GM12891 (cell line): ENCODE measurements at regions not wholly inside any gene's neighbourhood (a gene's known extent, or its start where the extent isn't known, plus 50 kb on each side); places are given as distances from the start of the nearest gene placed in this dataset.

Source experiments
- DNase-seq: peaks from one replicate; pipeline ENCODE4 v3.0.0; 2011; ENCODE audit warnings: low spot score; ENCODE audit not compliant: insufficient read length
- FAIRE-seq: peaks from 2 replicates; lab custom pipeline; 2011; peaks lifted over from hg19 to GRCh38; lab: Jason Lieb, UNC
- PAX5 ChIP-seq: IDR thresholded peaks from 2 replicates; pipeline ENCODE4 v1.6.1; 2011; ENCODE audit warnings: low read length, moderate library complexity, mild to moderate bottlenecking; ENCODE audit not compliant: insufficient read depth, severe bottlenecking
- POLR2A ChIP-seq: IDR thresholded peaks from 2 replicates; pipeline ENCODE4 v1.6.1; 2011; ENCODE audit warnings: low read depth, low read length, control low read depth
- POLR2AphosphoS5 ChIP-seq: IDR thresholded peaks from 2 replicates; pipeline ENCODE4 v1.6.1; 2011; ENCODE audit warnings: low read depth, low read length, control low read depth
- POU2F2 ChIP-seq: IDR thresholded peaks from 2 replicates; pipeline ENCODE4 v1.6.1; 2011; ENCODE audit warnings: low read depth, mild to moderate bottlenecking, control low read depth, low read length, moderate library complexity
- SPI1 ChIP-seq: IDR thresholded peaks from 2 replicates; pipeline ENCODE4 v1.6.1; 2011; ENCODE audit warnings: low read depth, low read length, control low read depth
- TAF1 ChIP-seq: IDR thresholded peaks from 2 replicates; pipeline ENCODE4 v1.6.1; 2011; ENCODE audit warnings: low read depth, low read length, control low read depth

DNA sequence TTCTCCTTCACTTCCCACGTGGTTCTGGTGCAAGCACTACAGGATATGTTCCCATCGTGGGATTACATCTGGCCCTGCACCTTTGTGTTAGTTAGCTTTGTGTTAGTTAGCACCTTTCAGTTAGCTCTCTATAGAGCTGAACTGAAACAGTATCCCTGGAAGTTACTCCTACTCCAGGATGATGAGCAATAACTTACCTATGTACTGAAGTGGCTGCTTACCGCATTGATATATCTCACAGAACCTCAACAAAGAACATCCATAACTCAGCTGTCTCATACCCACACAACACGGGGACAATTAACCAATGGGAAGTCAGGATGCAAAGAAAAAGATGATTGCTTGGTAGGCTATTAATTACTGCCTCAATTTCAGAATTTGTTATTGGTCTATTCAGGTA lies 146.6 kb downstream of the ASCL4 start:
- no peak for DNase-seq
- TF ChIP-seq POLR2AphosphoS5 (no peak), POU2F2 (no peak), SPI1 (no peak), POLR2A (no peak), PAX5 (no peak), TAF1 (no peak)
- no peak for FAIRE-seq

DNA sequence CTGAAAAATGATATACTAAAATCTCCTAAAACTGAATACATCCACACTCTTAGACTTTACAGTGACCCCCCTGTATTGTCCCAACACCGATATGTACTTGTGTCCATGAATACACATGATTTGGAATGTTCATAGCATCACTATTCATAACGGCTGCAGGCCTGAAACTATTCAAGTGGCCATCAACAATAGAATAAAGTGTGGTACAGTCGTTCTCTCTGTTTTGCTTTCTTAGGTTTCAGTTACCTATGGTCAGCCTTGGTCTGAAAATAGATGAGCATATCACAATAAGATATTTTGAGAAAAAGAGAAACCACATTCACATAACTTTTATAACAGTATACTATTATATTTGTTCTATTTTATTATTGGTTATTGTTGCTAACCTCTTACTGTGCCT lies 150.6 kb downstream of the ASCL4 start:
- no peak for FAIRE-seq

DNA sequence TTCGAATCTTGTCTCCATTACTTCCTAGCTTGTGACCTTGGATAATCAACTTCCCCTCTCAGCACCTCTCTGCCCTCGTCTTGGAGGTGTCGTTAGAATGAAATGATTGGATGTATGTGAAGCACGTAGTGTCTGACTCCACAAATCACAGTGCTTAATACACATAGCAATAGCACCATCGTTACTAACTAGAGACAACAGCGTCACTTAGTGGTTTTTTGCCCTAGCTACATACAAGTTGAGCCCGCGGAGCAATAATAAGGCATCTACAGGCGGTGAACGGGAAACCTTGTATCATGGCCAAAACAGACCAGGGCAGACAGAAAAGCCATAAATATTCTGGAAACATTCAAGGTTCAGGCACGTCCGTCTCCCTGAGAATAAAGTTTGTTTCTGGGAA lies 154.9 kb downstream of the ASCL4 start:
- DNase-seq = no peak
- TF ChIP-seq POU2F2 (no peak), SPI1 (no peak), POLR2A (no peak), TAF1 (no peak), PAX5 (no peak), POLR2AphosphoS5 (no peak)
- no peak for FAIRE-seq

More for the DNA sequence above, 150.6 kb downstream of the ASCL4 start:
- TF ChIP-seq POU2F2 (no peak), POLR2A (no peak), PAX5 (no peak), POLR2AphosphoS5 (no peak), TAF1 (no peak), SPI1 (no peak)
- no peak for DNase-seq

DNA sequence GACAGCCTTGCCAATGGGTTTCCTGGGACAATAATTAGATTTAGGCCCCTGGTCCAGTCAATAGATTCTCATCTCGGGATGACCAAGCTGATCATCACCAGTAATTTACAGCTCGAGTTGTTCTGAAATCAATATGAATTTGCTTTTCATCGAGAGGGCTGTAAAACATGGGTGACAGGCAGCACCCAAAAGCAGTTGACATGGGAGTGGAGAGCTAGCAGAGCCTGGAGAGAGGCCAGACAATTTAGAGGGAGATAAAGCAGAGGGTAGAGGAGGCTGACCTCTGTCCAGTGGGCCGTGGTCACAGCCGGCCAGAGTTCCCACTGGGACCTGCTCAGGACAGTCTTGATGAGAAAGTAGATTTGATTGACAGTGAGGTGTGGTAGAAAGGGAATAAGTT lies 157.3 kb downstream of the ASCL4 start:
- DNase-seq (no peak), FAIRE-seq (no peak)
- TF ChIP-seq PAX5 = no peak
- TF ChIP-seq SPI1 = no peak
- no peak for TF ChIP-seq POLR2AphosphoS5
- no peak for TF ChIP-seq TAF1
- no peak for TF ChIP-seq POLR2A
- TF ChIP-seq POU2F2 = no peak

DNA sequence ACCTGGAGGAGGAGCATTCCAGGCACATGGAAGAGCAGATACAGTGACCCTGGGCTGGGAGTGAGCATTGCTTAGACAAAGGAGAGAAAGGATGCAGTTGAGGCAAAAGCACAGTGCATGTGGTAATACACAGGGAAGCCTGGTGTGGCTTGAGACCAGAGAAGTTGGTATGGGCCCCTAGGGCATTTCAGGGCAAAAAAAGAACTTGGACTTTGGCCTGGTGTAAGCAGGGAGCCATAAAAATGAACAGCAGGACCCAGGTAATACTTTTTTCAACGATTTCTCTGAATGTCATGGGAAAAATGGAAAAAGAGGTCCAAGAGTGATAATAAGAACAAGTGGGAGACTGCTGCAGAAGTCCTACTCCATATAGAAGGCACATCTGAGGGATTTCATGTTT lies 163.9 kb downstream of the ASCL4 start:
- TF ChIP-seq PAX5 (no peak), SPI1 (no peak), POU2F2 (no peak), TAF1 (no peak), POLR2AphosphoS5 (no peak), POLR2A (no peak)
- FAIRE-seq = no peak
- DNase-seq = no peak

DNA sequence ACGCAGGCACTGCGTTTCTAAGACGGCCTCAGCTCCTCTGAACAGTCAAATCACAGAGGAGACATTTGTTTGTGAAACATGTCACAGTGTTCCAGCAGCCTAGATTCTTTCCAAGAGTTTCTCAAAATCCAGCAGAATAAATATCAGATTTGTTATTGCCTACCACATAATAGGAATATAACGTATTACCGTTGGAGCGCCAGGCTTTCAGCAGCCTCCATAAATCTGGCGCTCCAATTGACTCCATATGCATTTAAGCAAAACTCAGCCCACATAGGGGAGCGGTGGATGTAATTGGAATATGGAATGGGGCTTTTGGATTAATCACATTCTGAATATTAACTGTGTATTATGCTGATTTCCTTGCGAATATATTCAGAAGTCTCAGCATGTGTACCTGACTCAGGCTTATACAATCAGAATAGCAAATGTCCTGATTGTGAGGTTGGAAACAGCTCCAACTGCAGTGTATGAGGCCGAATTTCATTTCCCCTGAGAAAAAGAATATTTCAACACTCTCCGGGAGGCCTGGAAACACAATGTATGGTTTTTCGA lies 174.0 kb downstream of the ASCL4 start:
- TF ChIP-seq POU2F2 = no peak
- no peak for TF ChIP-seq POLR2A
- TF ChIP-seq PAX5 = no peak
- no peak for TF ChIP-seq SPI1
- TF ChIP-seq TAF1 = no peak
- no peak for TF ChIP-seq POLR2AphosphoS5
- DNase-seq (no peak), FAIRE-seq (no peak)

GRCh38 chr12:107951024-107951423 lies 176.5 kb downstream of the ASCL4 start:
- FAIRE-seq = no peak
- DNase-seq = no peak
- no peak for TF ChIP-seq SPI1
- TF ChIP-seq TAF1 = no peak
- TF ChIP-seq POLR2A = no peak
- no peak for TF ChIP-seq POU2F2
- TF ChIP-seq PAX5 = no peak
- TF ChIP-seq POLR2AphosphoS5 = no peak

DNA sequence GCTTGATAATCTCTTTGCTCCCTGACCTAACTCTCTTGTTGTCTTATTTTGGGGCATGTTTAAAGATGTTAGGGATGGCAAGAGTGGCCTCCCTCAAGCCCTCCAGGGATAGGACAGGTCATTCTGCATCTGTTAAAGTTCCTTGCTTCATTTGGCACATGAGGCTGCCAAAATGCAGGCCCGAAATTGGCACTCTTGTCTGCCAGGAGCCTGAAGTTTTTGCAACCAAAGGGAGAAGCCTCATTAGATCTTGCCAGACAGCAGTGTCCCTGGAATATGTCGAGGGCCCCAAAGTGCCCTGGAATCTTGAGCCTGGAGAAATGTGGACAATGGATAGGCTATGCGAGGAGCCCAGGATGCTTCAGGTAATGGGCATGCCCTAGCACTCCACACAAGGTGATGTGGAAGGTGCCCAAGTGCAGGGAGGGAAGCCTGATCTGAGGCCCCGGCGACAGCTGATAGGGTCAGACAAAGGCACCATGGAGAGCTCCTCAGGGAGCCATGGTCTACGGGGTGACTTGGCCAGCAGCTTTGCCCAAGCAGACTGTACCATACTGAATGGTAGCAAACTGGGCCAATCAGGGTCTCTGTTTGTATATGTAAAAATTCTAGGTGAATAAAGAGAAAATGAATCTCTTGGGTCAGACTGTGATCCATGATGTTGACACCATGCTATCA lies 173.0 kb upstream of the WSCD2 start:
- no peak for FAIRE-seq
- no peak for TF ChIP-seq SPI1
- no peak for TF ChIP-seq POLR2AphosphoS5
- no peak for TF ChIP-seq TAF1
- no peak for TF ChIP-seq POLR2A
- TF ChIP-seq PAX5 = no peak
- no peak for TF ChIP-seq POU2F2
- DNase-seq = no peak

GRCh38 chr12:107957459-107957858 lies 171.6 kb upstream of the WSCD2 start:
- TF ChIP-seq PAX5 (no peak), POU2F2 (no peak), TAF1 (no peak), POLR2AphosphoS5 (no peak), POLR2A (no peak), SPI1 (no peak)
- no peak for DNase-seq
- FAIRE-seq = no peak
